ENCODE measurements at regions not wholly inside any gene's neighbourhood (a gene's known extent, or its start where the extent isn't known, plus 50 kb on each side); places are given as distances from the start of the nearest gene placed in this dataset.

DNA sequence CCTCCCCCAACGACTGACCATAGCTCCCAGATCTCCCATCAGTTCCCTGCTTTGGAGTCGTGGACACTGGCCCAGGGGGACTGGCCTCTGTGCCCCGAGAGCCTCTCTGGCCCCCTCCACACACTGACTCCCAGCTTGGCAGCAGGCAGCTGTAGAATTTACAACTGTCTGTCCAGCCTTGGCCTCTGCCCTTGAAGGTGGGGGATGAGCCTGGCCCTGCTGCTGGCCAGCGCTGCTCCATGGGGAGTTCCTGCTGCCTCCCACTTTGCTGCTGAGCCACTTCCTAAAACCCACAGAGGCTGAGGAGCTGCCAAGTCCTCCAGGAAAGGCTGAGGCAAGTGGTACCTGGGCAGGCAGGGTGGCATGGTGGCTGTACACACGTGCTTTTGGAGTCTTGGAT is 147.1 kb downstream of the WDR11 start:
- TF ChIP-seq CTCF (IDR thresholded peaks at IDR 0.05; ENCODE audit: poor library complexity, severe bottlenecking) (no peak), EZH2 (IDR thresholded peaks at IDR 0.05; ENCODE audit: borderline replicate concordance, insufficient read depth, low read length, poor library complexity, severe bottlenecking) (no peak), POLR2AphosphoS5 (IDR thresholded peaks at IDR 0.05) (no peak), RAD21 (conservative IDR thresholded peaks at IDR 0.05) (no peak), EP300 (conservative IDR thresholded peaks at IDR 0.05; ENCODE audit: poor library complexity, severe bottlenecking) (no peak), SMC3 (conservative IDR thresholded peaks at IDR 0.05; ENCODE audit: poor library complexity) (no peak), MXI1 (conservative IDR thresholded peaks at IDR 0.05; ENCODE audit: poor library complexity, severe bottlenecking) (no peak)
- TF ChIP-seq, protein P1, sequence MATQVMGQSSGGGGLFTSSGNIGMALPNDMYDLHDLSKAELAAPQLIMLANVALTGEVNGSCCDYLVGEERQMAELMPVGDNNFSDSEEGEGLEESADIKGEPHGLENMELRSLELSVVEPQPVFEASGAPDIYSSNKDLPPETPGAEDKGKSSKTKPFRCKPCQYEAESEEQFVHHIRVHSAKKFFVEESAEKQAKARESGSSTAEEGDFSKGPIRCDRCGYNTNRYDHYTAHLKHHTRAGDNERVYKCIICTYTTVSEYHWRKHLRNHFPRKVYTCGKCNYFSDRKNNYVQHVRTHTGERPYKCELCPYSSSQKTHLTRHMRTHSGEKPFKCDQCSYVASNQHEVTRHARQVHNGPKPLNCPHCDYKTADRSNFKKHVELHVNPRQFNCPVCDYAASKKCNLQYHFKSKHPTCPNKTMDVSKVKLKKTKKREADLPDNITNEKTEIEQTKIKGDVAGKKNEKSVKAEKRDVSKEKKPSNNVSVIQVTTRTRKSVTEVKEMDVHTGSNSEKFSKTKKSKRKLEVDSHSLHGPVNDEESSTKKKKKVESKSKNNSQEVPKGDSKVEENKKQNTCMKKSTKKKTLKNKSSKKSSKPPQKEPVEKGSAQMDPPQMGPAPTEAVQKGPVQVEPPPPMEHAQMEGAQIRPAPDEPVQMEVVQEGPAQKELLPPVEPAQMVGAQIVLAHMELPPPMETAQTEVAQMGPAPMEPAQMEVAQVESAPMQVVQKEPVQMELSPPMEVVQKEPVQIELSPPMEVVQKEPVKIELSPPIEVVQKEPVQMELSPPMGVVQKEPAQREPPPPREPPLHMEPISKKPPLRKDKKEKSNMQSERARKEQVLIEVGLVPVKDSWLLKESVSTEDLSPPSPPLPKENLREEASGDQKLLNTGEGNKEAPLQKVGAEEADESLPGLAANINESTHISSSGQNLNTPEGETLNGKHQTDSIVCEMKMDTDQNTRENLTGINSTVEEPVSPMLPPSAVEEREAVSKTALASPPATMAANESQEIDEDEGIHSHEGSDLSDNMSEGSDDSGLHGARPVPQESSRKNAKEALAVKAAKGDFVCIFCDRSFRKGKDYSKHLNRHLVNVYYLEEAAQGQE (IDR thresholded peaks at IDR 0.05; ENCODE audit: borderline replicate concordance) = no peak
